HG02763 (cell line): ENCODE measurements at regions not wholly inside any gene's neighbourhood (a gene's known extent, or its start where the extent isn't known, plus 50 kb on each side); places are given as distances from the start of the nearest gene placed in this dataset.

Source experiments
- ATAC-seq: cut with Tn5 transposase; IDR thresholded peaks from one replicate; pipeline ENCODE4 v1.9.1; 2021; ENCODE audit warnings: mild to moderate bottlenecking, moderate library complexity; ENCODE audit not compliant: unreplicated experiment

DNA sequence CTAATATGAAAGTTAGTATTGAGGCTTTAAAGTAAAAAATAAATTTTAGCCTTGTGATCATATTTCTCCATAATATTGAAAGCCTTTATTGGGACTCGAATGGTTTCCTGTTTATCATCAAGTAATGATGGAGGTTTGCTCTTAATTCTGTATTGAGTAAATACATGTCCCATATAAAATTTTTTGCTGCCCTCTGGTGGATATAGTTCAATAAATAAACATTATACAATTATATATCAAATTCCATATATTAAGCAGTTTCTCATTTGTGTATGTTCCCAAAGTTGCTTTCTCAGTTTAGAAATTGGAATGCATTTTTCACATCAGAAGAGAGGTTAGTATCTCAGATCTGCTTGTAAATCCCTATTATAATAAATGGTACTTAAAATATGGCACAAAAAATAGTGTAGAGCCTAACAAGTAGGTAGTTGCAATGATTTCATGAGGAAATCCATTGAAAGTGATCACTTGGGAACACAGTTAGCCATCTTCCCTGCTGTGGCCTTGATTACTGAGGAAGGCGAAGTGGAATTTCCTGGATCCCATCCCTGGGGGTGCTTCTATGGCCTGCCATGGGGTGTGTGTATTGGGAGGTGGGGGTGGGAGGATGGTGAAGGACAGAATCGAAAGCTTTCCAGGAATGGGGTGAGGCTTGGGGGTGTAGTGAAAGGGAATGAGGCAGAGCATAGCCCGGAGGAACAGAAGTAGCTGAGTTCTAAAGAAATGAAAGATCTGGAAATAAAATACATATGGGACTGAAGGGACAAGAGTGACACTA lies 84.1 kb upstream of the C21orf91 start:
- ATAC-seq, result no peak

DNA sequence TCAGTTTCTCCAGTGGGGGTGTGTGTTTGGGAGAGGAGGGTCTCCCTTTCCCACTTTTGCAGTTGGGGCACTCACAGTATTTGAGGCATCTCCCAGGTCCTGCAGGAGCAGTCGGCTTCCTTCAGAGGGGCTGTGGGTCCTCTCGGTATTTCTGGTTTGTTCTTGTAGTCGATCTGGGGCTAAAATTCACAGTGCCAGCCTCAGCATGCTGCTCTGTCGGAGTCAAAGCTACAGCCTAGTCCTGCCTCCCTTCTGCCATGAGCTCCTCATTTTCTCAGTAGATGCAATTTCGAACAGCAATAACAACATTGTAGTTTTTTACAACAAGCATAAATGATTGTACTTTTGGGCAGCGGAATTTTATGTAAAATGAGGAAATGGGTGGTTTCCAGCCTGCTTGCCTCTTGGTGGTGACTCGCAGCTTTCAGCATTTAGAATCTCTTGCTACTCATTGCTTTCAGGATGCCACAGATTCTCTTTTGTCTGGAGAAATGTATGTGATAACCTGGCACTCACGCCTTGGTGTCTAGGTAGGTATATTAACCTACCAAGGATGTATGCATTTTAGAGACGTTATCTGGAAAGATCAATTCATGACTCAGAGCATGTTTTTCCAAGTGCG lies 82.4 kb upstream of the C21orf91 start:
- no peak for ATAC-seq

- ATAC-seq, result no peak
Observed at GRCh38 chr21:17900990-17901385, 81.8 kb upstream of the C21orf91 start.

GRCh38 chr21:17900281-17900989 lies 81.3 kb upstream of the C21orf91 start:
- no peak for ATAC-seq

DNA sequence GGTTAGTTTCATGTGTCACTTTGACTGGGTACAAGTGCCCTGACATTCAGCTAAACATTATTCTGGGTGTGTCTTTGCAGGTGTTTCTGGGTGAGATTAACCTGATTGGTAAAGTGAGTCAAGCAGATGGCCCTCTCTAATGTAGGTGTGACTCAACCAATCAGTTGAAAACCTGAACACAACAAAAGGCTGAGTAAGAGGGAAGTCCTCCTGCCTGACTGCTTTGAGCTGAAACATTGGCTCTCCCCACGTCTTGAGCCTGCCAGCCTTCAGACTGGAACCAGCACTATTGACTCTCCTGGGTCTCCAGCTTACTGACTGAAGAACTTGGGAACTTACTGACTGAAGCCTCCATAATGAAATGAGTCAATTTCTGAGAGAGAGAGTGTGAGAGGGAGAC lies 70.0 kb upstream of the C21orf91 start:
- ATAC-seq, result no peak

GRCh38 chr21:17869115-17869514 lies 50.0 kb upstream of the C21orf91 start:
- no peak for ATAC-seq
